ENCODE measurements at regions not wholly inside any gene's neighbourhood (a gene's known extent, or its start where the extent isn't known, plus 50 kb on each side); places are given as distances from the start of the nearest gene placed in this dataset.

DNA sequence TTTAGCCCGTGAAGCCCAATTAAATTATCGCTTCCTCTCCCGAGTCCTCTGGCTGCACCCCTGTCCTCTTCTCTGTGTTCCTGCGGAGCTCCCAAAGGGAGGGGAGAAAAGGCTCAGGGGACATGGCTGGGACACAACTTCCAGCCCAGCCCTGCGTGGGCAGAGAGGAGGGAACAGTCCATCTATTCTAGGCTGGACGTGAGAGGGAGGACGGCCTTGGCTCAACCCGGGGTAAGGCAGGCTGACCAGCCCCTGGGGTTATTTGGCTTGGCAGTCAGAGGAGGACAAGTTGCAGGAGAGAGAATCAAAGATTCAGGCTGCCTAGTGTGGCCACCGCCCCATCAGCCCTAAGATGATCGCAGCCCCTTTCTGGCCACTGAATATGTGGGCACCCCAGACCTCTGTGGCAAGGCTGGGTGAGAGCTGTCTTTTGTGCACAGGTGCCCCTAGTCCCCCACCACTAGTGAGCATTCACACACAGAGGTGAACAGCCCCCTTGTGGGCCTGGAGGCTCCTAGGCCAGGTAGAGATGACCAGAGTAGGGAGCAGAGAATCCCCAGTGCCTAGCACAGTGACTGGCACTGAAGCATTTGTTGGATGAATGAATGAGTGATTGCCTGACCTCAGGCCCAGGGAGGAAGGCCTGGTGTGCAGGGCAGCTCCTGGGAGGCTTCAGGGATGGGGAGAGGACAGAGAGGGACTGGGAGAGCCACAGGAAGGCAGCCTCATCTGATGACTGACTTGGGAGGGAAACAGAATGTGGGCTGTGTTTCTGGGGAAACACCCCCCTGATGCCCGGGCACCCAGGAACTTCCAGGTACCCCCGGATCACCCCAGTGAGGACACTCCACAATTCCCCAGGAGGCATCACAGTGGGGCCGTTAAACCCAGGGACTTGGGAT is 133.9 kb downstream of the C9orf50 start:
- ATAC-seq (peak; percentile 15 to 45 (median 28)), DNase-seq (peak; percentile 83 to 93 (median 87))
- H3K4me3 ChIP-seq: peak overlapping the region in 4 of 12 donors; percentile 59 to 68 (median 64)
- peaks cover 0 to 8% (median 0%) of the 10 kb centered on the region in 9 donors for H3K36me3 ChIP-seq
- H3K27me3 ChIP-seq: no peaks in the 10 kb centered on the region
- WGBS, 4 donors: 49 to 65% (median 57%) methylated on average over 10 to 13 of the region's 13 CpGs
- TF ChIP-seq, protein P1, sequence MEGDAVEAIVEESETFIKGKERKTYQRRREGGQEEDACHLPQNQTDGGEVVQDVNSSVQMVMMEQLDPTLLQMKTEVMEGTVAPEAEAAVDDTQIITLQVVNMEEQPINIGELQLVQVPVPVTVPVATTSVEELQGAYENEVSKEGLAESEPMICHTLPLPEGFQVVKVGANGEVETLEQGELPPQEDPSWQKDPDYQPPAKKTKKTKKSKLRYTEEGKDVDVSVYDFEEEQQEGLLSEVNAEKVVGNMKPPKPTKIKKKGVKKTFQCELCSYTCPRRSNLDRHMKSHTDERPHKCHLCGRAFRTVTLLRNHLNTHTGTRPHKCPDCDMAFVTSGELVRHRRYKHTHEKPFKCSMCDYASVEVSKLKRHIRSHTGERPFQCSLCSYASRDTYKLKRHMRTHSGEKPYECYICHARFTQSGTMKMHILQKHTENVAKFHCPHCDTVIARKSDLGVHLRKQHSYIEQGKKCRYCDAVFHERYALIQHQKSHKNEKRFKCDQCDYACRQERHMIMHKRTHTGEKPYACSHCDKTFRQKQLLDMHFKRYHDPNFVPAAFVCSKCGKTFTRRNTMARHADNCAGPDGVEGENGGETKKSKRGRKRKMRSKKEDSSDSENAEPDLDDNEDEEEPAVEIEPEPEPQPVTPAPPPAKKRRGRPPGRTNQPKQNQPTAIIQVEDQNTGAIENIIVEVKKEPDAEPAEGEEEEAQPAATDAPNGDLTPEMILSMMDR (IDR thresholded peaks at IDR 0.05): no peak
- TF ChIP-seq POLR2A (IDR thresholded peaks at IDR 0.05): peak in 1 of 2 donors; percentile 42
- H3K9me3 ChIP-seq: no peaks in the 10 kb centered on the region
- intact Hi-C loops (cut with DNase I): loop anchor here in 6 of 10 donors (2.0 to 10.0 kb wide), 7 partner anchors 72 to 346 kb away; partner anchors contain the start of gene IER5L (in 3 of the 6)
- peaks cover 23 to 90% (median 73%) of the 10 kb centered on the region in 12 donors for H3K4me1 ChIP-seq
- peak overlapping the region; percentile 93 to 100 (median 99) for H3K27ac ChIP-seq

DNA sequence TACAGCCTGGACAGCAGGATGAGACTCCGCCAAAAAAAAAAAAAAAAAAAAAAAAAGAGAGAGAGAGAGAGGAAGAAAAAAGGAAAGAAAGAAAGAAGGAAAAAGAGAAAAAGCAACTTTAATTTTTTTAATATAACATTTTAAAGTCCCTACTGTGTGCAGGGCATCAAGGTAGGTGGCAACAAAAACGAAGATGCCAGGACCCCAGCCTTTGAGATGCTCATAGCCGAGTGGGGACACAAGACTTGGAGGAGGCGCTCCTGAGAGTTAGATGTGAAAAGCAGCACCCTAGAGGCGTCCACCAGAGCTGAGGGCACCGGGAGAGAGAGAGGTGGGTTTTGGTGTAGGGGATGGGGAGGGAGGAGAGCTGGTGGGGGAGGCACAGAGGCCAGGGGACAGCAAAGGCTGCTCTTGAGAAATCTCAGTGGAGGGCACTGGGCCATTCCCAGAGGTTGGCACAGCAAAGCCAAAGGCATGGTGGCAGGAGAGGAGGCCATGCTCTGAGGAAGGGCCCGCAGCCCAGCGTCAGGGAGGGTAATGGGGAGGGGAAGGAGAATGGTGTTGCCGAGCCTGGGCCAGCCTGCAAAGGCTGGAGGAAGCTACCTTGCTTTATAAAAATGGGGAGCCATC is 135.6 kb downstream of the C9orf50 start:
- peaks cover 11 to 90% (median 73%) of the 10 kb centered on the region in 12 donors for H3K4me1 ChIP-seq
- 86 to 92% (median 89%) methylated on average over 9 of the region's 9 CpGs for WGBS, 4 donors
- H3K9me3 ChIP-seq: no peaks in the 10 kb centered on the region
- no peaks in the 10 kb centered on the region for H3K36me3 ChIP-seq
- DNase-seq (no peak), ATAC-seq (no peak)
- intact Hi-C loops (cut with DNase I): loop anchor here in 6 of 10 donors (5.0 to 10.0 kb wide), 6 partner anchors 70 to 343 kb away; partner anchors contain the start of gene IER5L (in 3 of the 6)
- H3K27ac ChIP-seq: peak overlapping the region in 11 of 12 donors; percentile 60 to 100 (median 99)
- H3K4me3 ChIP-seq: no peak overlapping the region
- no peaks in the 10 kb centered on the region for H3K27me3 ChIP-seq
- TF ChIP-seq POLR2A (IDR thresholded peaks at IDR 0.05): no peak
- TF ChIP-seq, protein P1 (IDR thresholded peaks at IDR 0.05): no peak

DNA sequence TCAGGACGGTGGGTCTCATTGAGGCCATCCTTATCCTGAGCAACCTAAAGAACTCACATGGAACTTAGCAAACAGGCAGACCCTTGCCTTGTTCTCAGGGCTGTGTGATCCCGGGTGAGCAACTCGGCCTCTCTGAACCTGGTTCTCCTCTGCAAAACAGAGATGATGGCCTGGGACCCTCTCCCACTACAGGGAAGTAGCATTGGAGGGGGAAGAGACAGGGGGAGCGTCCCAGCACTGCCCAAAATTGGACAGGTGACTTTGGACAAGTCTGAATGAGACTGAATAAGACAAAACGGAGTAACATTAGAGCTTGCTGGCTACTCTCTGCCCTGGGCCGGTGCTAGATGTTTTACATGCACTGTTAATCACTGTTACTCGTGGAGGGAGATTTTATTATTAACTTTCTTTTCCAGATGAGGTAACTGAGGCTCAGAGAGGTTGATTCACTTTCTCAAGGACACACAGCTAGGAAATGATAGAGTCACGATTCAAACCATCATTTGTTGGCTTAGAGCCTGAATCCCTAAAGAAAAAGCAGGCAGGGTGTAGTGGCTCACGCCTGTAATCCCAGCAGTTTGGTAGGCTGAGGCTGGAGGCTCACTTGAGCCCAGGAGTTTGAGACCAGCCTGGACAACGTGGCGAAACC is 136.4 kb downstream of the C9orf50 start:
- DNase-seq: no peak
- intact Hi-C loops (cut with DNase I): loop anchor here in 9 of 10 donors (5.0 to 10.0 kb wide), 9 partner anchors 70 to 310 kb away; partner anchors contain the start of gene IER5L (in 5 of the 9)
- 86 to 90% (median 86%) methylated on average over 10 to 11 of the region's 11 CpGs for WGBS, 4 donors
- H3K27me3 ChIP-seq: no peaks in the 10 kb centered on the region
- ATAC-seq: no peak
- no peaks in the 10 kb centered on the region for H3K36me3 ChIP-seq
- H3K4me3 ChIP-seq: peak overlapping the region in 3 of 12 donors; percentile 18 to 77 (median 64)
- H3K9me3 ChIP-seq: no peaks in the 10 kb centered on the region
- peaks cover 11 to 90% (median 72%) of the 10 kb centered on the region in 12 donors for H3K4me1 ChIP-seq
- peak overlapping the region; percentile 97 to 100 (median 99) for H3K27ac ChIP-seq
- TF ChIP-seq, protein P1 (IDR thresholded peaks at IDR 0.05): no peak
- TF ChIP-seq POLR2A (IDR thresholded peaks at IDR 0.05): no peak

Data from heart left ventricle (tissue), 16 donors.